EH (cell line): ENCODE measurements at regions not wholly inside any gene's neighbourhood (a gene's known extent, or its start where the extent isn't known, plus 50 kb on each side); places are given as distances from the start of the nearest gene placed in this dataset.

ENCODE experiments used
- DNase-seq: peaks from one replicate; pipeline ENCODE4 v3.0.0-alpha.2; 2015; ENCODE audit warnings: low read depth

DNA sequence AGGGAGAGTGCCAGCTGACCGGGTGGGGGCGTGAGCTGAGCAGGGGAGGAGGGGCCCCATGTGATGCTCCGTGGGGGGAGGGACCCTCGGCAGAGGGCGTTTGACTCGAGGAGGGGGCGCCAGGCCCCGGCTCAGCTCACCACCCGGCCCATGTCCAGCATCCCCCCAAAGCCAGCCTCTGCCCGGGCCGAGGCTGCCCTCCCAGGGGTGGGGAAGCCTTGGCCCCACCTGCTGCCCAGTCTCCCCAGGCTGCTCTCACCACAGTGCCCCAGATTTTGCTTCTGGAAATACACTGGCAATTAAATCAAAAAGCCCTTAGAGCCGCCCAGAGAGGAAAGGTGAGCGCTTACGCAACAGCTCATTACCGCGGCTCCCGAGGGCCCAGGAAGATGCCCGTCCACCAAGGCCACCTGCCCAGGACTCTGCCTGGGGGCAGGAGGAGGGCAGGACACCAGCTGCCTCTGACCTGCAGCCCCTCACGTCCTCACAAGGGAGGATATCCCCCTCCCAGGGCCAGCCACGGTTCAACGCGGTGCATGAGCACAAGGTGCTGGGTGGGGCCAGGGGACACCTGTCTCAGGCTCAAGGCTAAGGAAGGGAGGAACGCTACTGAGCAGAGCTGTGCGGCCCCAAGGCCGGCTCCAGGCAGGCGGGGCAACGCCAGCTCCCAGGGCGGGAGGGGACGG lies 70.0 kb upstream of the INPP5A start:
- no peak for DNase-seq

DNA sequence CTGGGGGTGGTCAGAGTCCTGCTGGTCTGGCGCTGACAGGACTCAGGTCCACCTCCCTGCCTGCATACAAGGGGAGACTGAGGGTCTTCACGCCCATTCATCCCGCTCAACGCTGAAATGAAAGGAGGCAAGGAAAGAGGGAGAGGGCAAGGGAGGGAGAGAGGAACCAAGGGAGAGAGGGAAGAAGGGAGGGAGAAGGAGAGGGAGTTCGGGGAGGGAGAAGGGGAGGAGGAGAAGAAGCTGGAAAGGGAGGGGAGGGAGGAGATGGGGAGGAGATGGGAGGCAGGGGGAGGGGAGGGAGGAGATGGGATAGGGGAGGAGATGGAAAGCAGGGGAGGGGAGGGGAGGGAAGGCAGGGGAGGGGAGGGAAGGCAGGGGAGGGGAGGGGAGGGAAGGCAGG lies 69.4 kb upstream of the INPP5A start:
- no peak for DNase-seq

DNA sequence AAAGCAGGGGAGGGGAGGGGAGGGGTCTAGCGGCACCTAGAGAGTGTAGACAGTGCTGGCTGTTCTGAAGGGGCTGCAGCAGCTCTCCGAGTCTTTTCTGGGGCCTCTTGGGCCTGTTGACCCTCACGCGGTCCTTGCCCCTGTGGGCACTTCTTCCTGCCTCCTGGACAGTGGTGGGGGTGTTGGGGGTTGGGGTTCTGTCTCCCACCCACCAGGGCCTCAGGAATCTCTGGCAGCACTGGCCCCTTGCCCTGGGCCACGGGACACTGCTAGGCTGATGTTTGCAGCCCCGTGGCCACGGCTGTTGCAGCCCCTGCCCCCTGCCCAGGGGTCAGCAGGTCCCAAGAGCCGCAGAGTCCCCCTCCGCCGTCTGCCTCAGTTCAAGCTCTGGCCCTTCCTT lies 68.9 kb upstream of the INPP5A start:
- DNase-seq: no peak

DNA sequence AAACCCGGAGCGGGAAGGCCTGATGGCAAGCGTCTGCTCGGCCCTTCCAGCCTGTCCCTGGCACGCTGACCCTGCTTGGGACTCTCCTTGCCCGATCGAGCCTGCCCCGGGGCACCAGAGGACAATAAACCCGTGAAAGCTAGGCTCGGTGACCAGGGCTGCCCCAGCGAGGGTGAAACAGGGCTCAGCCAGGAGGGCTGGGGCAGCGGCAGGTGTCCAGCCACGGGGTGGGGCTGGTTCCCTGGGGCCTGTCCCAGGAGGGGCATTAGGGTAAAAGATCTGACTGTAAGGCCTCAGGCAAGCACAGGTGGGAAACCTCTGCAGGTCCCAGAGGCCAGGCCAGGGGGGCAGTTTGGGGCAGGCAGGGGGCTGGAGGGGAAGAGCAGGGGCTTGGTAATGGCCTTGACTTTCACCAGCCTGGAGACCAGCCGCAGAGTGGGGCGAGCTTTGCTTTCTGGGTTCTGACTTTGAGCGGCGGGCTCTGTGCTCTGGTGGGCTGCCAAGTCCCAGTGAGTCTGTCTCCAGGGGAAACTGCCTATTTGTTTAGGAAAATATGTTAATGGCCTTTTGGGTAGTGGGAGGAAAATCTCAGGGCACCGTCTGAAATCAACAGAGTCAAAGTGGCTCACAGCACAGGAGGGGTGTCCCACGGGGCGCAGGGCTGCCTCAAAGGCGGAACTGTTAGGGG lies 68.2 kb upstream of the INPP5A start:
- DNase-seq: no peak

DNA sequence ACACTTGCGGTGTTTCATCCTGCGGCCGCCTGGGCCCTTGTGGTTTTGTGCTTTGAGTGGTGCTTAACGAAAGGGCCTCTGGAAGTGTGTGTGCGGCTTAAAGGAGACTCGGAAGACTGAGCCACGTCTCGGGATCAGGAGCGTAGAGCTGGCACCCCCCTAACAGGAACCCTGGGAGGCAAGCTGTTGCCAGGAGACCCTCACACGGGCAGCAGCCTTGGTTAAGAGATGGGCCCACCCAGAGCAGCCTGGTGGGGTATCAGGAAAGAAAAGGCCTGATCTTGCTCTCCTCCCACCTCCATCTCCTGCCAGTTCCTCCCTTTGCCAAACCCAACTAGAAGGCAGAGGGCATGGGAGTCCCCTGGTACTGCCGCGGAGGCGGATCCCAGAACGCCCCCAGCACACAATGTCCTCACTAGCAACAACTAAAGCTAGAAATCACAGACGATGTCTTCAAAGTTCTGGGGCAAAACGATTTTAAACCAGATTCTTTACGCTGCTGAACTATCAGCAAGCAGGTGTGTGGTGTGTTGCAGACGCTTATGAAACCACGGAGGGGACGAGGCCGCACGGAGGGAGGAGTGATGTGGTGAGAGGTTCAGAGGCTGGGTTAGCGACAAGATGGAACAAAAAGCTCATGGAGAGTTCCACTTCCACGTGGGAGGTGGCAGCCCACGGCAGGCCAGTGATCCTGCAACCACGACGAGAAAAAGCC lies 67.0 kb upstream of the INPP5A start:
- no peak for DNase-seq

DNA sequence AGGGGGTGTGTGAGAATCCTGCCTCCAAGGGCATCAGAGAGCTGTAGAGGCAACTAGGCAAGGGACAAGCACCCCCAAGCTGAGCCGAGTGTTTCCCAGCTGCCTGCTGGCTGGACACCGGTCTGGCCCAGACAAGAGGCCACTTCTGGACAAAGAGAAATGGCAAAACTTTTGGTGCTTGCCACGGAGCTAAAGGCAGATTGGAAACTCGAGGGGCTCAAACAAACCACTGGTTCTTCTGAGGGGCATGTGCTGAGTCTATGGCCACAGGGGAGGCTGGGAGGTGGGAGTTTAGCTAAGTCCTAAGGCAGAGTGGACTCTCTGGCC lies 66.5 kb upstream of the INPP5A start:
- DNase-seq: no peak

DNA sequence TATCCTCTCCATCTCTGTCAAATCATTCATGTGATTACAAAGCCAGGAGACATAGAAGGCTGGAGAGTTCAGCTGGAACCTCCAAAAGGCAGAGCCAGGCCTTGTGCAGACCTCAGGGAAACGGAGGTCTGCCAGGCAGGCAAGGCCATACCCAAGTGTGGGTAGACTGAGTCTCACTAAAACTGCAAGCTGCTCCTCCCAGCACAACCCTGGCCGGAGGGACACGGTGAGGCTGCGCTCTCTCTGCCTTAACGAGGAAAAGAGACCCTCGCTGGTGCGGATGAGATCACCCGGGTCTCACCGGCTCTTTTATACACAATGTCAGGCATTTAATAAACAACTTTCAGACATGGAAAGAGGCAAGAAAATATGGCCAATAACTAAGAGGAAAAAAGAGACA lies 66.1 kb upstream of the INPP5A start:
- no peak for DNase-seq

DNA sequence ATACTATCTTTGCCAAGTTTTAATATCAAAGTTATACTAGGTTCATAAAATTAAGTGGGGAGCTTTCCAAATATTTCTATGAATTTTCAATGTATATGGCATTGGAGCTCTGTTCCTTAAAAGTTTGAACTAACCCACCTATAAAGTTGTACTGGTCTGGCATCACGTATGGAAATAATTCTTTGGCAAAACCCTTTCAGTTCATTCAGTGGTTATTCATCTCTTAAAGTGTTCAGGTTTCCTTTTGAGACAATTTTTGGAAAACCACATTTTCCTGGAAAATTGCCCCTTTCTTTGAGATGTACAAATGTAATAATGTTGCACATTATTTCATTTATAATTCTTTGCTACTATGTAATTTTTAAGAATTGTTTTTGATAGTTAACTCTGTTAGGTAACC lies 62.5 kb upstream of the INPP5A start:
- no peak for DNase-seq

DNA sequence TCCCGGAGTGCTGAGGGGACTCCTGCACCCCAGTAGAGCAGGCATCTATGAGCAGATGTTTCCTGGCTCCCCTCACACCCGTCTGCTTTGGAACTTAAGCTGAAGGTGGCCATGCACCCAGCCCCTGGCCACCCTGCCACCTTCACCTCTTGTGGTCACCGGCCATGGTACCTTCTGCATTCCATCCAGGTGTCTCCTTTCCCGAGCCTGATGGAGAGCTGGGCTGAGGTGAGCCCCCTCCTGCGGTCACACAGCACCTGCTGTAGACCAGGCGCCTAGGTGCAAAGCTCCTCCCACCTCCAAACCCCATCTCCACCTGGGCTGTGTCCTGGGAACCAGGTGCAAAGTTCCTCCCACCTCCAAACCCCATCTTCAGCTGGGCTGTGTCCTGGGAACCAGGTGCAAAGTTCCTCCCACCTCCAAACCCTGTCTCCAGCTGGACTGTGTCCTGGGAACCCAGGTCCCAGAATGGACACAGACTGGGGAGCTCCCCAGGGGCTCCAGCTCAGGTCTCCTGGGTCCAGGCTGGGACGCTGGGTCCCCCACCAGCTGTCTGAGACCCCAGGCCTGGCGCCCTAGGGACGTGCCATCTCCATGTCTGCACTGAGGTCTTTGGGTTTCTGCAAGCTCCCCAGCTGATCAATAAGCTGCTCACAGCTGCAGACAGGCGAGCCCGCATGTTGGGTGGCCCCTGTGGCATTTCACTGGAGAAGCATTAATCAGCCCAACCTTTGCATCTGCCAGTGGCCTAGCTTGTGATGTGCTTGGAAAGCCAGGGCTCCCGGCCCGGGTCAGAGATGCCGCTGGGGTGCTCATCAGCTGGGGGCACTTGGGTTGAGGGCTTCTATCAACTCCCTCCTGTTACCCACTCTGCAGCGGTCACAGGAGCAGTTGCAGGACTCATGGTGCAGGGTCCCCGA lies 61.2 kb upstream of the INPP5A start:
- DNase-seq: no peak

DNA sequence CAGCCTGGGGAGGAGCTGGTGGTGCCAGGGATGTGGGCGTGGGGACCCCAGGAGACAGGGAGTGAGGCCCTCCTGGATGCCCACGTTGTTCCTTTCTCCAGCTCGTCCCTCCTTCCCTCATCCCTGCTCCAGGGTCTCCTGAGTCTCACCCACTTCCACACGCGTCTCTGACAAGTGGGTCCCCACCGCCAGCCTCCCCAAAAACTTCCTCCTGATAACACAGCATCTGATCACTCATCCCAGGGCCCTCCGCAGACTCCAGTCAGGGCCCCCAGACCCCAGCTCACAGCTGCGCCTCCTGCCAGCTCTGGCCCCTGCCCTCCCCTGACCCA lies 60.6 kb upstream of the INPP5A start:
- DNase-seq: no peak

DNA sequence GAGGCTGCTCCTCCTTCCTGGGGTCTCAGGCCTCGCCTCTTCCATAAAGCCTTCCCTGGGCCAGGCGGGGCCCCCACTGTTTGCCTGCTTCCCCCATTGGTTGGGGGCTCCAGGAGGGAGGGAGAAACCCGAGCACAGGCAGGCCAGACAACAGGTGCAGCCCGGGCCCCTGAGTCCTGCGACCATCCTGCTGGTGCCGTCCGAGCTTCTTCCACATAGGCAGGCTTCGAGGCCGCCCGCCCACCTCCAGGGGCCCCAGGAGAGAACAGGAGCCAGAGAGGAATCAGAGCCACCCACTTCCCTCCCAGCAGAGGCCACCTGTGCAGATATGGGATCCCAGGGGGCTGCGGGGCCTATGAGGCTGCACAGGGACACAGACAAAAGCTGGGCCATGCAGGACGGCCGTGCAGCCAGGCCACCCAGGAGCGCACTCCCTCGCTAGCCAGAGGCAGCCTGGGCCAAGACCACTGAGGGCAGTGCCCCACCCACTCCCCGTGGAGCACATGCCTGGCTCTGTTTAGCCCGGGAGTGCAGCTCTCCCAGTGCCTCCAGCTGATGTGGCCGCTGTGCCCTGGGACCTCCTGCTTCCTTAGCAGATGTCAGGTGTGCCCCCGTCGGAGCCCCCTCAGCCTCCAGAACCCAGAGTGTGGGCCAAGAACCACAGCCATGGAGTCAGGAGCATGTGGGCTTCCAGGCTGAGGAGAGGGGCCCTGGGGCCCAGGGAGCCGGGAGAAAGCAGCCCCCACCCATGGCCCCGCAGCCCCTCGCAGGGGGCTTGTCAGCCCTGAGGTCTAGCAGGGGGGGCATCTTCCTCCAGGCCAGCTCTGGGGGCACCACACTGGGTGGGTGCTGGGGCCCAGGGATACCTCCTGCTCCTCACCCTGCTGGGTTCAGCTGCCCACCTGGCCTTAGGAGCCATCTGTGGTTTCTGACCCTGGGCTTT lies 59.9 kb upstream of the INPP5A start:
- no peak for DNase-seq

DNA sequence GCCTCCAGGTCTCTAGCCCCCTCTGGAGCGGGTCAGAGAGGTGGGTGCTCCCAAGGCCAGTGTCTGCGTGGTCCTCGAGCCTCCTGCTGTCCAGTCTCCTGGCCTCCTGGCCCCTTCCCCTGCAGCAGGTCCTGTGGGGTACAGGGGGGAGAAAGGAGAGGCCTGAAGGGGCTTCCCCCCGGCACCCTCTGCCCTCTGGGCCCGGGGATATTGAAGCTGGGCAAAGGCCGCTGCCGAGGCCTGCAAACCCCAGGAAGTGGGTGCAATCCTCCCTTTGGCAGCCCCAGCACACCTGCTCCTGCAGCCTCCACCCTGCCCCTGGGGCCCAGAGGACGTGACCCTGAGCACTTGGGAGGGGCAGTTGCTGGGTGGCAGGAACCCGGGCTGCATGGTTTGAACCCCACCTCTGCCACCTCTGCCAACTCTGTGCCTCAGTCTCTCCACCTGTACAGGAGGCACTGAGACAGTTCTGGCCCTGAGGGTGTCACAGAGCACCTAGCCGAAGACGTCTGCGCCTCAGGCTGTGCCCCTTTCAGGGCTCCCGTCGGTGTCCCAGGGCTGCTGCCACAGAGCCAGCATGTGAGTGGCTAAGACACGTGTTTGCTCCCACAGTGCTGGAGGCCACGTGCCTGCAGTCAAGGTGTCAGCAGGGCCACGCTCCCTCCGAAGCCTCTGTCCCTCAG lies 59.1 kb upstream of the INPP5A start:
- no peak for DNase-seq

DNA sequence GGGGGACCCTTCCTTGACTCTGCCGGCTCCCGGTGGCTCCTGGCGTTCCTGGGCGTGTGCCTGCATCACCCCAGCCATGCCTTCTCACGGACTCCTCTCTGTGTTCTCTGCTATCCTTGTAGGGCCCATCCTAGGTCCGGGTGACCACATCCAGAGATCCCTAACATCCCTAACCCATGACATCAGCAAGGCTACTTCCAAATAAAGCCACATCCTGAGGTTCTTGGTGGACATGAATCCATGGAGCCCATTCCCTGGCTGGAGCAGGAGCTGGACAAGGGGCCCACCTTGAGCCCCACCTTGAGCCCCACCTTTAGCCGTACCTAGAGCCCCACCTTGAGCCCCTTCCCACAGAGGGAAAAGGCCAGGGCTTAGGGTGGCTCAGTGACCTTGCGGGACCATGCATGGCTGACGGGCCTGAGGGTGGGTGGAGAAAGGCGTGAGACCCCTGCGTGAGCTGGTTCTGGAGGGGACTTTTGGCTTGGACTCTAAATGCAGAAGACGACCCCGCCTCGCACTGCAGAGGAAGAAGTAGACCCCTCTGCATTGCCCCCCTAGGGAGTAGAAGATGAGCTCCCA lies 58.5 kb upstream of the INPP5A start:
- peak; percentile 58 for DNase-seq

DNA sequence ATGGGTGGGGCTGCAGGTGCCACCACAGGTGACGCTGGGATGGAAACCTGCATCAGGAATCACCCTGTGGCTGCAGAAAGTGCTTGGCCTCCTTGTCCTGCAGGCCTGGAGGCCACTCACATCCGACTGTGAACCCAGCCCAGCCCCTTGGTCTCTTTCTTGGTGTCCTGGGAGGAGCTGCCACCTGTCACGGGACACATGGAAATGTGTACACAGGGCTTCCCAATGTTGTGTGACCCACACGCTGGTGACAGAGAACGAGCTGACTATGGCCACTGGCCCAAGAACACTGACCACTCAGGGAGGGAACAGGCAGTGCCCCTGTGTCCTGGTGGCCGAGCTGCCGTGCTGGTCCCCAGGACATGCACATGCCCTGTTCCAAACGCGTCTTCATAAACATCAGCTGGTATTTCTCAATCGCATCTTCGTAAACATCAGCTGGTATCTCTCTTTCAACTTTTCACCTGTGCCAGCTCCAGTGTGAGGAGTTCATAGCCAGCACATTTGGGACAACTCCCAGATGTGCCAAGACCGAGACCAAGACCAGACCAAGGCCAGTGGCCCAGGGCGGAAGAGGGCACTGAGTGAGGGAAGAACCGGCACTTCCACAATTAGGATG lies 57.9 kb upstream of the INPP5A start:
- no peak for DNase-seq

DNA sequence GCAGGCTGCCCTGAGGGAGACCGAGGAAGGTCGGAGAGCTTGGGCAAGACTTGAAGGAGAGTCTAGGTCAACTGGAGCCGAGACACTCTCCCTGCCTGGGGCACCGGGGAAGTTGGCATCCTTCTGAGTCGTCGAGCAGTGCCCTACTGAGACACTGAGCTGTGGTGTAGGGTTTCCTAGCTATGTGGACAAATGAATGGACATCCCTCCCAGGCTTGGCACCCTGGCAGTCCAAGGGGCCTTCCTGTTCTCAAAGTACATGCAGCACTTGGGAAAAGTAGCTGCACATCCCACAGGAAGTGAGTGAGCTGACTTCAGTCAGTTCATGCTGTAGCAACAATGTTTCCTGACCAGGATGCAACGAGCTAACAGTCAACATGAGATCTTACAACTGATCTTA lies 57.2 kb upstream of the INPP5A start:
- peak; percentile 61 for DNase-seq

DNA sequence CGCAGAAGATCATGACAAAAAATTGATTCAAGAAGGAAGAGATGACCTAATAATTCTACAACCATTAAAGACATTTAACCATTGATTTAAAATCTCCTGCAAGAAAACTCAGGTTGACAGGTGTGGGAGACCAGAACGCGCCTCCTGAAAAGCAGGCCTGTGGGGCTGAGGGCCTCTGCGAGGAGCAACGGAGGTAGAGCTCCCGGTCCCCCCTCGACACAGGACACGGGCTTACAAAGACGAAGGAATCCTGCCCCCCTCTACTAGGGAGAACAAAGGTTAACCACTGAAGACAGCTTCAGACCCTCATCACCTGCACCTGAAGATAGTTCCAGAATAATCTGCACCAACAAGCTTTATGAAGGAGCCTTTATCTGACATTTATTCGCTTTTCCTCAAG lies 55.9 kb upstream of the INPP5A start:
- no peak for DNase-seq

DNA sequence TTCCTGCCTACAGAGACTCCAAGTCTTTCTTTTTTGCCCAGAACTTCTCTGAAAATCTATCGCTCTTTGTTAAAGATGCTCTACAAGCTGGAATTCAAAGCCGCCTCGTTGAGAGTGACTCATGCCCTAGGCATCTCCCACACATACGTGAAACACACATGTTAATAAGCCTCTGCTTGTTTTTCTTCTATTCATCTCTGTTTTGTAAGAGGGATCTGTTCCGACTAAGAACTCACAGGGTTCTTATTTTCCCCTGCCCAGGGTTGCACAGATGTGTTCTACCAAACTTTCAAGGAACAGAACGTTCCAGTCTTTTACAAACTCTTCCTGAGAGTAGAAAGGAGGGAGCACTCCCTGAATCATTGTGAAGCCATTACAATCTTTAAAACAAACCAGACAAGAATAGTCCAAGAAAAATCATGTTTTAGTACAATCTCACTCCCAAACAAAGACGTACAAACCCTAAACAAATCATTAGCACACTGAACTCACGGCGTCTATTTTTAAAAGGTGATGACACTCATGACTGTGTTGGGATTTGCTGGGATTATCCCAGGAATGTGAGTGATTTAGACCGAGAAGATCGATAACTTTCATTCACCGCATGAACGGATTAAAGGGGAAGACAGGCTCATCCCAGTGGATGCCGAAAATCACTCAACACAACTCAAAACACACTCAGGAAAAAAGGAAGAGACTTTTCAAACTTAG lies 55.3 kb upstream of the INPP5A start:
- DNase-seq: peak; percentile 81

DNA sequence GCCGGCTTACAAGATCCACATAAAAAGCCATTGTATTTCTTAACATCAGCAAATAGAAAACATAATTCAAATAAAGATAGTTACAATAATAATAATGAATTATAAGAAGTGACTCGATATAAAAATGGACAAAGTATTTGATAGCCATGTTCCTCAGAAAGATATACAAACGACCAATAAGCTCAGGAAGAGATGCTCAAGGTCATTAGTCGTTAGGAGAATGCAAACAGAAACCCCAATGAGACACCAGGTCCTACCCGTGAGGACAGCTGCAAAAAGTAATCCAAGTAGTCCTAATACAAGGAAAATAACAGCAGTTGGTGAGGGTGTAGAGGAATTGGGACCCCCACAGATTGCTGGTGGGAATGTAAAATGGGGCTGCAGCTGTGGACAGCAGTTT lies 54.2 kb upstream of the INPP5A start:
- DNase-seq: no peak

DNA sequence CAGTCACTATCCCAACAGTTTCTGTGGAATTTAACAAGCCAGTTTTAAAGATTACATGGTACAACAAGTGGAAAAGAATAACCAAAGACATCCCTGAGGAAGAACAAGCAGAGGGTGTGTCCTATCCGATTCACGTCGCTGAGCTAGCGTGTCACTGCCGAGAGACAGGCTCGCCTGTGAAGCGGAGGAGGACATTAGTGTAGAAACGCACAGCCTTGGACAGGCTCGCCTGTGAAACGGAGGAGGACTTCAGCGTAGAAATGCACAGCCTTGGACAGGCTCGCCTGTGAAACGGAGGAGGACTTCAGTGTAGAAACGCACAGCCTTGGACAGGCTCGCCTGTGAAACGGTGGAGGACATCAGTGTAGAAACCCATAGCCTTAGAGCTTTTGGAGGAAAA lies 52.7 kb upstream of the INPP5A start:
- DNase-seq: no peak
